CD4-positive, alpha-beta T cell treated with Interleukin-15 for 1 hour (primary cell): ENCODE measurements at regions not wholly inside any gene's neighbourhood (a gene's known extent, or its start where the extent isn't known, plus 50 kb on each side); places are given as distances from the start of the nearest gene placed in this dataset.
"Not testable (repeated sequence)": the region's sequence is repeated elsewhere in the genome, so short reads cannot be mapped to it uniquely, and the experiment has no call there.

Experiments used
- DNase-seq: peaks from one replicate; pipeline ENCODE4 v3.0.0-alpha.2; 2020

DNA sequence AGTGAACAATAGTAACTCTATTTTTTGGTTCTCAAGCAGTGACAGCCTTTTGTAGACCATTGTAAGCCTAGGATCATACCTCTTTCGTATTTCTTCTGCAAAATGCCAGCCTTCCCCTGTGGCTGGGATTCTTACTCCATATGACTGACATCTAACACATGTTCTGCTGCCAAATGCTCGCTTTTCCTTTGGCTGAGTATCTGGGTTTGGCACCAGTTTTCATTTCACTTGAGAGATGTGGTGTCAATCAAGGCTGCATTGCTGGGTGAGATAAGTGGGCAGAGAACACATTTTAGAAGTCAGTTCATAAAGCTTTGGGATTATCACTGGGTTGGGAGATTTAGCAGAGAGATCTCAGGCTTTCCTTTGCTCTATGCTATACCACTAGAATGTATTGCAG lies 514.7 kb upstream of the SGO1 start:
- DNase-seq, result no peak

GRCh38 chr3:20698896-20699295 lies 512.9 kb upstream of the SGO1 start:
- DNase-seq, result no peak

GRCh38 chr3:20696388-20697150 lies 510.6 kb upstream of the SGO1 start:
- DNase-seq, result no peak

GRCh38 chr3:20692675-20693074 lies 506.7 kb upstream of the SGO1 start:
- no peak for DNase-seq

DNA sequence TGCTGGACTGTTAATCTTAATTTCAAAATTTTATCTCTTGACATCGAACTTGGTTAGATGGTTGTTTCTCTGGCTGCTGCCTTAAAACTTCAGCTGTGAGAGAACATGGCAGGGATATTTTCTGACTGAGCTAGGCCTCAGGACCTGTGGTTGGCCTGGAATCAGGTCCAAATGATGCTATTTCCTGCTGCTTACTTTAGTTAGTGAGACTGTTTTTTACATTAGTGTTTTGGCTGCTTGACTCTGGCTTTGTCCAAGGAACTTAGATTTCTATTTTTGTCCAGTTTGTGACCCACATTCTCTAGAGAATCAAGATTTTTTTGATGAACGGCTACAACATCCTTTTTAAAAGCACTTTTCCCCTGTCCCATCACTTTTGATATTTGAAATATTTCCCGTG lies 497.9 kb upstream of the SGO1 start:
- no peak for DNase-seq

- no peak for DNase-seq
These were observed 496.6 kb upstream of the SGO1 start for GRCh38 chr3:20682573-20682972.

GRCh38 chr3:20680990-20681628 lies 495.1 kb upstream of the SGO1 start:
- DNase-seq, result no peak

DNA sequence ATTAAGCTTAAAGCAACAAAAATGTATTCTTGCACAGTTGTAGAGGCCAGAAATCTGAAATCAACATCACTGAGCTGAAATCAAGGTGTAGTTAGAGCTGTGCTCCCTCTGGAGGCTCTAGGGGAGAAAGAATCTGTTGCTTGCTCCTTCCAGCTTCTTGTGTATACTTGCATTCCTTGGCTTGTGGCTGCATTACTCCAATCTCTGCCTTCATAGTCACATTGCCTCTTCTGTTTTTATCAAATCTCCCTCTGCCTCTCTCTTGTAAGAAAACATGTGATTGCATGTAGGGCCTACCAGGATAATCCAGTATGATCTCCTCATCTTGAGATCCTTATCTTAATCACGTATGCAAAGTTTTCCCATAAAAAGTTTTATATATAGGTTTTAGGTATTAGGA lies 487.9 kb upstream of the SGO1 start:
- no peak for DNase-seq

- DNase-seq, result no peak
These were observed 483.7 kb upstream of the SGO1 start for GRCh38 chr3:20669675-20670074.

- no peak for DNase-seq
These were observed 483.2 kb upstream of the SGO1 start for GRCh38 chr3:20669184-20669583.

DNA sequence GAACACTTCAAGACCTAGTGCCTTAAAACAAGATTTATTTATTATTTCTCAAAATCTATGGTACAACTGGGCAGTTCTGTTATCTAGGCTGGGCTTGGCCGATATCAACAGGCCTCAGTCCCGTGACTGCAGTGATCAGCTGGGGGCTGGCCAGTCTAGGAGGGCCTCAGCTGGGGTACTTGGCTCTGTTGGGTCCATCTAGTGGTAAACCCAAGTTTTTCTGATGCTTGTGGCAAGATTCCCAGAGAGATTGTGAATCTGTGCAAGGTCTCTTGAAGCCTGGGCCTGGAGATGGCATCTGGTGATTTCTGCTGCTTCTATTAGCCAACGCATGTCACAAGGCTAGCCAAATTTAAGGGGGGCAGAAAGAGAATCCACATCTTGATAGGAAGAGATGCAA lies 482.4 kb upstream of the SGO1 start:
- DNase-seq, result no peak

GRCh38 chr3:20666091-20666490 lies 480.1 kb upstream of the SGO1 start:
- no peak for DNase-seq

GRCh38 chr3:20658491-20658890 lies 472.5 kb upstream of the SGO1 start:
- no peak for DNase-seq

DNA sequence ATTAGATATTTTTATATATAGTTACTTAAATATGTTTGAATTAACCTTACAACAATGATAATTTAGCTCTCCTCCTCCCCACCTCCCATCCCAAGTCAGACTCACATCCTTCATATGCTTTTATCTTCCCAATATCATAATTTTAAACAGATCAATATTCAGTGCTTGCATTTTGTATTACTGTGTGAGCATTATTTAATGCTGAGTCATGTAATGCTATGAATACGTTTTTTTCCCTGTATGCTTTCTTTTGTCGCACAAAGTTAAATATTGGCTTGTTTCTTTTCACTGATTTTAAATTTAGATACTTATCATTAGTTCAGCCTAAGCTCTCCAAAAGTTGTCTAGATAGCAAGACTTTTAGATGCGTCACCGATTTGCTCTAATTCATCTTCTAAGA lies 471.6 kb upstream of the SGO1 start:
- no peak for DNase-seq

- no peak for DNase-seq
These were observed 466.4 kb upstream of the SGO1 start for GRCh38 chr3:20652231-20652986.

GRCh38 chr3:20648921-20649381 lies 462.9 kb upstream of the SGO1 start:
- no peak for DNase-seq

DNA sequence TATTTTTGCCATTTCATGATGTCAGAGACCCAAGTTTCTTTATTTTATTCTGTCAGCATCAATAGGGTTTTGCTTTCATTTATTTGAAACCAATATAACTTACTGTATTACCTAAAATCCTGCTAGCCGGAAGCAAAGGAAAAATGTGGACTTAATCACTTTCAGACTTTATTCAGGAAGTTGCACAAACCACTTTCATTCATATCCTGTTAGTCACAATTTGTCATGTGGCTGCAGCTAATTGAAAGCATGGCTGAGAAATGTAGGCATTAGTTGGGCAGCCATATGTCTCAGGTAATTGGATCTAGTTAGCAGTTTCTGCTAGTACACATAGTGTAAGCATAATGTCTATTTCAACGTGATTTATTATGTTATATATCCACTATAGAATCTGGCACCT lies 462.3 kb upstream of the SGO1 start:
- no peak for DNase-seq

DNA sequence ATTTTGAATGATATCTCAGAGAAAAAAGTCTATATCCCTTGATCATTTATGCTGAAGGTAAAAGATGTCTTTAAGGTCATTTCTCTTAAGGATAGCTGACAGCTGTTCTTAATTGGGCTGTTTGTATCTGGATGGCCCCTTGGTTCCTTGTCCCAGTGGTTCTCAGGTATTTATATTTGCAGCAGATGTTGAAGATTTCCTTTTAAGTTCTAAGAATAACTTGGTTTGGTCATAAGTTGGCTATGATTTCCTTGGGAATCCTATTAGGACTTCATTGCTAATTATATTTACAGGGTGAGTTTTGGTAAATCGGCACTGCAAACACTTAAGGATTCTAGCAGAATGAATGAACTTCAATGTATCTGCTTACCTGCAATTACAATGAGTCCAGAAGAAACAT lies 460.4 kb upstream of the SGO1 start:
- DNase-seq, result no peak

GRCh38 chr3:20645340-20645739 lies 459.3 kb upstream of the SGO1 start:
- no peak for DNase-seq

DNA sequence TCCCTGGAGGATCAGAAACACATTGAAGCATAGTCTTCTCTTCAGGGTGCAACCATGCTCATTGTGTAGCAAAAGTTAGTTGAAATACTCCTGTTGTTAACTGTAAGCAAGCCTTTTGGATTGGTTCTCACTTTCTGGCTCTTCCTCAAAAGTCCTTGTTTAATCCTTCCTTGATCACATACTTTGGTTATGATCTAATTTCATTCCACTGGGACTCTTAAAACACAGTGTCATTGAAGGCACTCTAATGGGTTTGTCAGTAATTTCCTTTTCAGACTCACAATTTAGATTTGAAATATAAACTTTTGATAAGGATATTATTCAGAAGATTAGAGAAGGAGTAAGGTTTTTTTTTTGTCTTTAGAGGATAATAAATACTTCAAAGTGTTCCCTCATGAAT lies 451.7 kb upstream of the SGO1 start:
- no peak for DNase-seq

DNA sequence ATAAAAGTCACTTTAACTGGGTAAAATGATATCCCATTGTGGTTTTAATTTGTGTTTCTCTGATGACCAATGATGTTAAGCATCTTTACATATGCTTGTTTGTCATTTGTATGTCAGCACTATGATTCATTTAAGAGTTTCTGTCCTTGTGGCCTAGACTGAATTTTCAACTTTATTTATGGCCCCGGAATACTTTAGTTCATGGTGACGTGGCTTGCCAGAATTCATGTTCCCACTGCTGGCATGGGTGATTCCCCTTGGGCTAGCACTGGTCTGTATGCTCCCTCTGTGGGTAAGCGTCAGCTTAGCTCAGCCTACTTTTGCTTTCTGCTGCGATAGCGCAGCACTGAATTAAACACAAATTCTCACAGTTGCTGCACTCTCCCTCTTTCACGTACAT lies 436.3 kb upstream of the SGO1 start:
- DNase-seq, result no peak

- DNase-seq, result not testable (repeated sequence)
These were observed 432.6 kb upstream of the SGO1 start for GRCh38 chr3:20618621-20619020.

DNA sequence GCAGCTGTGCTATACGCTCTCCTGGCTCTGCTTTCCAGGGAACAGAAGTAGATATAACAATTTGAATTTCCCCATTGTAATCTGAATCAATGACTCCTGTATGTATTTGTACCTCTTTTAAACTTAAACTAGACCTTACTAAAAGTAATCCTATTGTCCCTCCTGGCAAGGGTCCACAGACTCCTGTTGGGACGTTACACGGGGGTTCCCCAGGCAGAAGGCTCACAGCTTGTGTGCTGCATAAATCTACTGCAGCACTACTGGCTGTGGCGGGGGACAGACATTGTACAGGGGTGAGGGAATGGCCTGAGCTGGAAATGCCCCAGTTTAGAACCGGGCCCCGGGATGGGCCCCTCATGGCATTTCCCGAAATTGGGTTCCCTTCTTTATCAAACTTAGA lies 432.2 kb upstream of the SGO1 start:
- DNase-seq, result not testable (repeated sequence)

DNA sequence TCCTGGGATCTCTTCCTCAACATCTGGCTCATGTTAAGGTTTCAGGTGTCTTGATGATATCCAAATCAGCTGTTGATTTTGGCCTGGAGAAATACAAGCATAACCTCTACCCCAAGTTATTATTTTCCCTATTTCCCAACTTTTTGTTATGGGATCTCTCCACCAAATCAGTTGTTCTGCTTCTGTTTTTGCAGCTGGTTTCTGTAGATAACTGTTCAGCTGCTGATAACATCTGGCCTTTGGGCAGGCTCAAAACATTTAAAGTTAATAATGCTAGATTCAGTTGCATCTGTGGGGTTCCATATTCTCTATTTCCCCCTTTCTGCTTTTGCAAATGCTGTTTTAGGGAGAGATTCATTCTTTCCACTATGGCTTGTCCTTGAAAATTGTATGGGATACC lies 430.0 kb upstream of the SGO1 start:
- DNase-seq, result not testable (repeated sequence)
